ENCODE measurements at regions not wholly inside any gene's neighbourhood (a gene's known extent, or its start where the extent isn't known, plus 50 kb on each side); places are given as distances from the start of the nearest gene placed in this dataset.

GRCh38 chr21:36624105-36624504 is 74.8 kb upstream of the SIM2 start:
- no peaks in the 10 kb centered on the region for H3K27me3 ChIP-seq (ENCODE audit: insufficient read depth, low read length, poor library complexity, severe bottlenecking)
- H3K4me2 ChIP-seq (ENCODE audit: low read depth, low read length, poor library complexity, severe bottlenecking) = no peak overlapping the region
- H3K9me2 ChIP-seq (replicated peaks; ENCODE audit: low read depth, low read length) = no peaks in the 10 kb centered on the region
- H3K79me2 ChIP-seq (ENCODE audit: insufficient read depth, low read length) = no peaks in the 10 kb centered on the region
- H3K4me1 ChIP-seq (ENCODE audit: insufficient read depth, low read length, poor library complexity, severe bottlenecking) = no peaks in the 10 kb centered on the region
- TF ChIP-seq EZH2phosphoT487 (IDR thresholded peaks at IDR 0.05; ENCODE audit: borderline replicate concordance) (no peak), CTCF (conservative IDR thresholded peaks at IDR 0.05; ENCODE audit: low read length) (no peak)
- no peaks in the 10 kb centered on the region for H3F3A ChIP-seq (ENCODE audit: low read depth)
- no peak overlapping the region for H3K4me3 ChIP-seq (ENCODE audit: low read length, poor library complexity, severe bottlenecking)
- H4K20me1 ChIP-seq (ENCODE audit: insufficient read depth, low read length, poor library complexity, severe bottlenecking) = no peaks in the 10 kb centered on the region
- H3K9ac ChIP-seq (ENCODE audit: low read depth, low read length, poor library complexity, severe bottlenecking) = no peak overlapping the region
- H3K9me3 ChIP-seq (ENCODE audit: insufficient read depth, low read depth, low read length) = 0 out of 2 replicates have a peak, but pooled peaks cover 2% of the 10 kb centered on the region
- no peaks in the 10 kb centered on the region for H3K36me3 ChIP-seq (ENCODE audit: insufficient read depth, low read length)
- H2AFZ ChIP-seq (ENCODE audit: low read length) = no peak overlapping the region

GRCh38 chr21:36626791-36627190 is 72.1 kb upstream of the SIM2 start:
- no peaks in the 10 kb centered on the region for H4K20me1 ChIP-seq (ENCODE audit: insufficient read depth, low read length, poor library complexity, severe bottlenecking)
- no peak overlapping the region for H3K9ac ChIP-seq (ENCODE audit: low read depth, low read length, poor library complexity, severe bottlenecking)
- H2AFZ ChIP-seq (ENCODE audit: low read length) = no peak overlapping the region
- no peak overlapping the region for H3K4me2 ChIP-seq (ENCODE audit: low read depth, low read length, poor library complexity, severe bottlenecking)
- H3F3A ChIP-seq (ENCODE audit: low read depth) = no peaks in the 10 kb centered on the region
- no peaks in the 10 kb centered on the region for H3K4me1 ChIP-seq (ENCODE audit: insufficient read depth, low read length, poor library complexity, severe bottlenecking)
- H3K4me3 ChIP-seq (ENCODE audit: low read length, poor library complexity, severe bottlenecking) = no peak overlapping the region
- H3K36me3 ChIP-seq (ENCODE audit: insufficient read depth, low read length) = no peaks in the 10 kb centered on the region
- 0 out of 2 replicates have a peak, but pooled peaks cover 2% of the 10 kb centered on the region for H3K9me3 ChIP-seq (ENCODE audit: insufficient read depth, low read depth, low read length)
- H3K79me2 ChIP-seq (ENCODE audit: insufficient read depth, low read length) = no peaks in the 10 kb centered on the region
- no peaks in the 10 kb centered on the region for H3K9me2 ChIP-seq (replicated peaks; ENCODE audit: low read depth, low read length)
- H3K27me3 ChIP-seq (ENCODE audit: insufficient read depth, low read length, poor library complexity, severe bottlenecking) = no peaks in the 10 kb centered on the region
- no peak for TF ChIP-seq EZH2phosphoT487 (IDR thresholded peaks at IDR 0.05; ENCODE audit: borderline replicate concordance)
- no peak for TF ChIP-seq CTCF (conservative IDR thresholded peaks at IDR 0.05; ENCODE audit: low read length)

GRCh38 chr21:36627242-36627641 is 71.7 kb upstream of the SIM2 start:
- no peak for TF ChIP-seq CTCF (conservative IDR thresholded peaks at IDR 0.05; ENCODE audit: low read length)
- TF ChIP-seq EZH2phosphoT487 (IDR thresholded peaks at IDR 0.05; ENCODE audit: borderline replicate concordance) = no peak
- Histone ChIP-seq H3K4me2 (ENCODE audit: low read depth, low read length, poor library complexity, severe bottlenecking) (no peak overlapping the region), H3K9me2 (replicated peaks; ENCODE audit: low read depth, low read length) (no peaks in the 10 kb centered on the region)

More at GRCh38 chr21:36627242-36627641, 71.7 kb upstream of the SIM2 start:
- Histone ChIP-seq H4K20me1 (ENCODE audit: insufficient read depth, low read length, poor library complexity, severe bottlenecking) (no peaks in the 10 kb centered on the region), H3K9ac (ENCODE audit: low read depth, low read length, poor library complexity, severe bottlenecking) (no peak overlapping the region), H2AFZ (ENCODE audit: low read length) (no peak overlapping the region), H3K27me3 (ENCODE audit: insufficient read depth, low read length, poor library complexity, severe bottlenecking) (no peaks in the 10 kb centered on the region), H3K79me2 (ENCODE audit: insufficient read depth, low read length) (no peaks in the 10 kb centered on the region), H3F3A (ENCODE audit: low read depth) (no peaks in the 10 kb centered on the region), H3K4me1 (ENCODE audit: insufficient read depth, low read length, poor library complexity, severe bottlenecking) (no peaks in the 10 kb centered on the region), H3K36me3 (ENCODE audit: insufficient read depth, low read length) (no peaks in the 10 kb centered on the region), H3K9me3 (ENCODE audit: insufficient read depth, low read depth, low read length) (0 out of 2 replicates have a peak, but pooled peaks cover 2% of the 10 kb centered on the region), H3K4me3 (ENCODE audit: low read length, poor library complexity, severe bottlenecking) (no peak overlapping the region)
